H1 (cell line): ENCODE measurements at regions not wholly inside any gene's neighbourhood (a gene's known extent, or its start where the extent isn't known, plus 50 kb on each side); places are given as distances from the start of the nearest gene placed in this dataset.

Experiments used
- CTCF ChIA-PET: fragments of 300-600 bp; sonication (Branson Sonifier 250); formaldehyde crosslinking; loops from one replicate; lab custom pipeline; 2021; ENCODE audit not compliant: partially characterized antibody; lab: Charles Lee
- POLR2A ChIA-PET: fragments of 300-600 bp; sonication (Branson Sonifier 250); formaldehyde crosslinking; loops from one replicate; lab custom pipeline; 2021; ENCODE audit warnings: inconsistent platforms; ENCODE audit not compliant: partially characterized antibody; lab: Charles Lee
- DNase-seq, 2 experiments: peaks; one replicate each; pipeline versions ENCODE4 v3.0.0 to v3.0.0-alpha.2; 2010 to 2022; ENCODE audit warnings: low spot score in 2 of 2, low read depth in 1 of 2, mixed read lengths in 1 of 2
- FAIRE-seq: peaks from 2 replicates; lab custom pipeline; 2011; peaks lifted over from hg19 to GRCh38; lab: Jason Lieb, UNC
- H2AFZ ChIP-seq: 2 replicates; pipeline ENCODE4 v1.8.1; 2012; ENCODE audit warnings: low read length, inconsistent platforms
- H2AK5ac ChIP-seq: 2 replicates; pipeline ENCODE4 v1.6.1; 2013; ENCODE audit warnings: low read depth, low read length
- H2BK120ac ChIP-seq: replicated peaks from 2 replicates; pipeline ENCODE3; 2013; ENCODE audit warnings: low read depth, low read length, inconsistent platforms
- H2BK12ac ChIP-seq: 2 replicates; pipeline ENCODE4 v1.6.1; 2013; ENCODE audit warnings: low read depth, low read length
- H2BK15ac ChIP-seq: 2 replicates; pipeline ENCODE4 v1.6.1; 2013; ENCODE audit warnings: low read length
- H2BK20ac ChIP-seq: 2 replicates; pipeline ENCODE4 v1.6.1; 2013; ENCODE audit warnings: low read length
- H2BK5ac ChIP-seq: 2 replicates; pipeline ENCODE4 v1.6.1; 2013; ENCODE audit warnings: low read depth, low read length
- H3K14ac ChIP-seq: 2 replicates; pipeline ENCODE4 v1.6.1; 2013; ENCODE audit warnings: inconsistent platforms; ENCODE audit not compliant: insufficient read length
- H3K18ac ChIP-seq: 2 replicates; pipeline ENCODE4 v1.6.1; 2013; ENCODE audit warnings: low read length; ENCODE audit errors: extremely low read depth
- H3K23ac ChIP-seq: 2 replicates; pipeline ENCODE4 v1.6.1; 2013; ENCODE audit warnings: inconsistent platforms; ENCODE audit not compliant: insufficient read length
- H3K23me2 ChIP-seq: 2 replicates; pipeline ENCODE4 v1.6.1; 2013; ENCODE audit warnings: low read depth, low read length
- H3K27ac ChIP-seq: 2 replicates; pipeline ENCODE4 v1.6.1; 2011; ENCODE audit warnings: low read depth, low read length, inconsistent platforms
- H3K27me3 ChIP-seq, 4 experiments: replicated peaks in 1 of 4; 1 replicate in 1 of 4; 2 replicates in 3 of 4; pipeline versions ENCODE4 v1.6.1 to v1.8.1; 2011 to 2013; ENCODE audit warnings: low read length in 3 of 4, mild to moderate bottlenecking in 3 of 4, inconsistent platforms in 2 of 4, mixed read lengths in 2 of 4, moderate library complexity in 1 of 4; ENCODE audit not compliant: control insufficient read depth in 3 of 4, insufficient read depth in 3 of 4; ENCODE audit errors: extremely low read depth in 1 of 4
- H3K36me3 ChIP-seq, 4 experiments: 2 replicates each; pipeline versions ENCODE4 v1.6.1 to v1.8.1; 2011 to 2013; ENCODE audit warnings: mild to moderate bottlenecking in 4 of 4, low read length in 3 of 4, moderate library complexity in 2 of 4, control low read depth in 1 of 4, inconsistent platforms in 1 of 4; ENCODE audit not compliant: insufficient read depth in 4 of 4, control insufficient read depth in 2 of 4
- H3K4ac ChIP-seq: replicated peaks from 2 replicates; pipeline ENCODE3; 2013; ENCODE audit warnings: low read length, low read depth, mixed read lengths, inconsistent platforms; ENCODE audit not compliant: insufficient read length
- H3K4me1 ChIP-seq, 4 experiments: replicated peaks in 1 of 4; 1 replicate in 1 of 4; 2 replicates in 3 of 4; pipeline versions ENCODE4 v1.6.1 to v1.8.1; 2011 to 2013; ENCODE audit warnings: low read length in 3 of 4, inconsistent platforms in 2 of 4, mixed read lengths in 1 of 4; ENCODE audit not compliant: insufficient read depth in 4 of 4, control insufficient read depth in 3 of 4
- H3K4me2 ChIP-seq, 2 experiments: 2 replicates each; pipeline versions ENCODE4 v1.6.1 to v1.8.1; 2011 to 2013; ENCODE audit warnings: low read depth in 2 of 2, low read length in 2 of 2, control low read depth in 1 of 2, inconsistent platforms in 1 of 2, mild to moderate bottlenecking in 1 of 2; ENCODE audit not compliant: insufficient read depth in 1 of 2
- H3K4me3 ChIP-seq, 4 experiments: fragments of 200-600, 300-600 bp in 1 of 4; sonication (generic), shearing (Covaris generic), sonication (Bioruptor Twin) in 1 of 4; 2 replicates each; pipeline versions ENCODE4 v1.5.1 to v1.8.1; 2011 to 2016; ENCODE audit warnings: low read length in 4 of 4, low read depth in 3 of 4, control low read depth in 2 of 4, inconsistent platforms in 2 of 4, mild to moderate bottlenecking in 2 of 4, mixed read lengths in 1 of 4, moderate library complexity in 1 of 4; ENCODE audit not compliant: insufficient read depth in 2 of 4; ENCODE audit errors: extremely low read depth in 1 of 4
- H3K56ac ChIP-seq: replicated peaks from 2 replicates; pipeline ENCODE3; 2013; ENCODE audit warnings: low read depth, mild to moderate bottlenecking, mixed read lengths, low read length, inconsistent platforms; ENCODE audit not compliant: insufficient read length
- H3K79me1 ChIP-seq: 2 replicates; pipeline ENCODE4 v1.6.1; 2013; ENCODE audit warnings: low read depth, low read length, control low read depth
- H3K79me2 ChIP-seq, 2 experiments: 2 replicates each; pipeline versions ENCODE4 v1.6.1 to v1.8.1; 2012 to 2013; ENCODE audit warnings: low read length in 2 of 2, mild to moderate bottlenecking in 2 of 2, inconsistent platforms in 1 of 2; ENCODE audit not compliant: insufficient read depth in 2 of 2, control insufficient read depth in 1 of 2
- H3K9ac ChIP-seq, 4 experiments: replicated peaks in 1 of 4; 1 replicate in 1 of 4; 2 replicates in 3 of 4; pipeline versions ENCODE4 v1.6.1 to v1.8.1; 2011 to 2013; ENCODE audit warnings: low read depth in 3 of 4, low read length in 3 of 4, control low read depth in 2 of 4, mild to moderate bottlenecking in 2 of 4, moderate library complexity in 2 of 4, inconsistent platforms in 1 of 4; ENCODE audit errors: extremely low read depth in 1 of 4
- H3K9me3 ChIP-seq, 2 experiments: 2 replicates each; pipeline versions ENCODE4 v1.6.1 to v1.8.1; 2012 to 2013; ENCODE audit warnings: mild to moderate bottlenecking in 2 of 2, moderate library complexity in 2 of 2, control low read depth in 1 of 2, inconsistent platforms in 1 of 2, low read depth in 1 of 2, low read length in 1 of 2, mixed read lengths in 1 of 2; ENCODE audit not compliant: insufficient read depth in 2 of 2
- H4K20me1 ChIP-seq, 2 experiments: replicated peaks in 1 of 2; 2 replicates each; pipeline versions ENCODE3 to v1.8.1; 2011 to 2013; ENCODE audit warnings: inconsistent platforms in 2 of 2, low read length in 2 of 2, mild to moderate bottlenecking in 1 of 2; ENCODE audit not compliant: insufficient read depth in 2 of 2, control insufficient read depth in 1 of 2
- H4K5ac ChIP-seq: 2 replicates; pipeline ENCODE4 v1.6.1; 2013; ENCODE audit warnings: low read length, low read depth, mixed read lengths, inconsistent platforms; ENCODE audit not compliant: insufficient read length
- H4K8ac ChIP-seq: 2 replicates; pipeline ENCODE4 v1.8.0; 2013; ENCODE audit warnings: mild to moderate bottlenecking, moderate library complexity, low read length, inconsistent platforms; ENCODE audit not compliant: insufficient read depth; ENCODE audit errors: extremely low read depth
- H4K91ac ChIP-seq: replicated peaks from 2 replicates; pipeline ENCODE3; 2013; ENCODE audit warnings: low read length, mixed read lengths, inconsistent platforms; ENCODE audit not compliant: insufficient read length
- ATF2 ChIP-seq: IDR thresholded peaks from 2 replicates; pipeline ENCODE4 v1.6.1; 2012; ENCODE audit warnings: low read length, inconsistent platforms
- BCL11A ChIP-seq, 2 experiments: IDR thresholded peaks; one replicate each; pipeline ENCODE4 v1.6.1; 2011; ENCODE audit warnings: low read depth in 2 of 2, low read length in 2 of 2, mild to moderate bottlenecking in 2 of 2
- BRCA1 ChIP-seq: IDR thresholded peaks from 2 replicates; pipeline ENCODE4 v1.6.1; 2012; ENCODE audit warnings: low read depth, low read length, improper control_type of control experiment
- CHD1 ChIP-seq: IDR thresholded peaks from 2 replicates; pipeline ENCODE4 v1.6.1; 2012; ENCODE audit warnings: low read depth, low read length, improper control_type of control experiment
- JUN ChIP-seq: IDR thresholded peaks from 2 replicates; pipeline ENCODE4 v1.6.1; 2011; ENCODE audit warnings: low read depth, mild to moderate bottlenecking, improper control_type of control experiment, low read length
- KDM1A ChIP-seq: fragments of 200-600, 300-600 bp; sonication (generic); IDR thresholded peaks from 2 replicates; pipeline ENCODE4 v1.7.1; 2016; ENCODE audit warnings: mild to moderate bottlenecking, low read length, borderline replicate concordance
- NANOG ChIP-seq: IDR thresholded peaks from 2 replicates; pipeline ENCODE4 v1.6.1; 2011; ENCODE audit warnings: low read length, low read depth, mild to moderate bottlenecking, inconsistent platforms; ENCODE audit not compliant: insufficient read depth, poor library complexity, severe bottlenecking
- PHF8 ChIP-seq: fragments of 200-600 bp; sonication (generic); conservative IDR thresholded peaks from 2 replicates; pipeline ENCODE4 v1.7.1; 2012; ENCODE audit warnings: low read depth, mild to moderate bottlenecking, inconsistent platforms, low read length, moderate library complexity
- POU5F1 ChIP-seq: IDR thresholded peaks from 2 replicates; pipeline ENCODE4 v1.6.1; 2011; ENCODE audit warnings: low read depth, mild to moderate bottlenecking, low read length, moderate library complexity
- RFX5 ChIP-seq: IDR thresholded peaks from 2 replicates; pipeline ENCODE4 v1.6.1; 2011; ENCODE audit warnings: low read depth, low read length, improper control_type of control experiment, borderline replicate concordance
- TAF1 ChIP-seq: IDR thresholded peaks from 2 replicates; pipeline ENCODE4 v1.6.1; 2011; ENCODE audit warnings: mild to moderate bottlenecking, low read depth, low read length
- YY1 ChIP-seq: IDR thresholded peaks from 2 replicates; pipeline ENCODE4 v1.6.1; 2011; ENCODE audit warnings: low read depth, mild to moderate bottlenecking, low read length
- WGBS, 2 experiments: shearing (Covaris generic) in 1 of 2; methylation state at CpG; one replicate each; pipeline versions ENCODE4 v1.1.6 to v1.1.7; 2013 to 2015; ENCODE audit warnings: low lambda C conversion rate in 2 of 2, mixed read lengths in 2 of 2, inconsistent platforms in 1 of 2, low coverage in 1 of 2, missing lambda C conversion rate in 1 of 2; ENCODE audit not compliant: insufficient replicate concordance in 2 of 2, insufficient coverage in 1 of 2, insufficient read length in 1 of 2; ENCODE audit errors: extremely low coverage in 1 of 2, missing lambda C conversion rate in 1 of 2; 5-methylcytosine and 5-hydroxymethylcytosine counted together

- H2BK12ac ChIP-seq = no peak overlapping the region
- FAIRE-seq = no peak
- no peak for TF ChIP-seq RFX5
- TF ChIP-seq TAF1 = no peak
- no peak for TF ChIP-seq POU5F1
- no peak for TF ChIP-seq YY1
- TF ChIP-seq CHD1 = no peak
- TF ChIP-seq BRCA1 = no peak
- TF ChIP-seq ATF2 = no peak
- no peak for TF ChIP-seq JUN
- TF ChIP-seq NANOG = no peak
- no peak for TF ChIP-seq KDM1A
- no peak for TF ChIP-seq BCL11A (IDR thresholded peaks at IDR 0.05; ENCODE audit: low read depth in 2 of 2, low read length in 2 of 2)
- TF ChIP-seq PHF8 = no peak
- TF ChIP-seq, all 59 proteins: peak for 0
- CTCF ChIA-PET = interaction anchor here (0.7 to 2.2 kb wide), 4 partner anchors 10 to 102 kb away, joined by 3 to 8 read pairs (median 4); no protein-coding TSS in a partner anchor
- Histone ChIP-seq H2BK20ac (no peak overlapping the region), H2AK5ac (no peak overlapping the region), H2BK5ac (no peak overlapping the region), H3K9ac (no peak overlapping the region), H4K91ac (no peak overlapping the region), H3K4me3 (no peak overlapping the region), H4K5ac (no peak overlapping the region), H3K36me3 (no peaks in the 10 kb centered on the region), H3K27me3 (no peaks in the 10 kb centered on the region), H2AFZ (no peak overlapping the region), H4K20me1 (no peaks in the 10 kb centered on the region), H3K56ac (no peak overlapping the region), H3K23me2 (no peaks in the 10 kb centered on the region), H3K14ac (no peak overlapping the region), H3K79me1 (no peaks in the 10 kb centered on the region), H3K9me3 (0 out of 4 replicates have a peak, but pooled peaks cover 0 to 3% of the 10 kb centered on the region in 2 experiments), H3K4me1 (peaks cover 0 to 4% (median 2%) of the 10 kb centered on the region in 4 experiments; a peak in 3 of 7 replicates), H3K4ac (no peak overlapping the region), H3K27ac (no peak overlapping the region), H4K8ac (no peak overlapping the region), H3K4me2 (no peak overlapping the region), H2BK15ac (no peak overlapping the region), H3K79me2 (no peaks in the 10 kb centered on the region), H3K23ac (no peak overlapping the region), H3K18ac (no peak overlapping the region), H2BK120ac (no peak overlapping the region)
- POLR2A ChIA-PET = no interaction called here
- 92% methylated on average over 3 of the region's 3 CpGs; no CpG with 5 or more reads in 1 of the 2 experiments for WGBS, 2 experiments
- no peak for DNase-seq
Observed at GRCh38 chr12:90151491-90152015, 442.9 kb upstream of the ATP2B1 start.
